ENCODE measurements at regions not wholly inside any gene's neighbourhood (a gene's known extent, or its start where the extent isn't known, plus 50 kb on each side); places are given as distances from the start of the nearest gene placed in this dataset.

DNA sequence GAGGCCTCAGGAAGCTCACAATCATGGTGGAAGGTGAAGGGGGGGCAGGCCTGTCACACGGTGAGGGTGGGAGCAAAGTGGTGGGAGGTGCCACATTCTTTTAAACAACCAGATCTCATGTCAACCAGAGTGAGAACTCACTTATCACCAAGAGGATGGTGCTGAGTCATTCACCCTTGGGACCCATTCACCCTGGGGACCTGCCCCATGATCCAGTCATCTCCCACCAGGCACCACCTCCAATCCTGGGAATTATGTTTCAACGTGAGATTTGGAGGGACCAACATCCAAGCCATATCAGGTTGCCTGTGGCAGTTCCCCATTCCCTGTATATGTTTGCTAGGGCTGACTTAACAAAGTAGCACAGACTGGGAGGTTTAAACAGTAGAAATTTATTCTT lies 318.4 kb upstream of the CLNK start:
- no peak overlapping the region for H3K4me3 ChIP-seq (ENCODE audit: low read depth in 1 of 2, low read length in 2 of 2)
- H3K36me3 ChIP-seq (ENCODE audit: insufficient read depth, low read length) = no peaks in the 10 kb centered on the region
- no peaks in the 10 kb centered on the region for H3K79me2 ChIP-seq (ENCODE audit: insufficient read depth, low read length)
- H2AFZ ChIP-seq (ENCODE audit: low read depth, low read length) = no peak overlapping the region
- no peak overlapping the region for H3K4me2 ChIP-seq (ENCODE audit: insufficient read depth, low read length)
- H3K27ac ChIP-seq (ENCODE audit: low read length) = no peak overlapping the region
- H3K27me3 ChIP-seq (ENCODE audit: insufficient read depth, low read length, poor library complexity) = no peaks in the 10 kb centered on the region
- no peaks in the 10 kb centered on the region for H4K20me1 ChIP-seq (ENCODE audit: insufficient read depth, low read length)
- ATAC-seq (ENCODE audit: insufficient read depth, low read depth) = no peak
- DNase-seq = no peak
- H3K9ac ChIP-seq (ENCODE audit: low read depth, low read length) = no peak overlapping the region
- H3K9me3 ChIP-seq (ENCODE audit: insufficient read depth, low read length, severe bottlenecking) = no peaks in the 10 kb centered on the region
- no peak for TF ChIP-seq EZH2 (IDR thresholded peaks at IDR 0.05; ENCODE audit: borderline replicate concordance, low read depth, low read length, severe bottlenecking)
- TF ChIP-seq, protein P1, sequence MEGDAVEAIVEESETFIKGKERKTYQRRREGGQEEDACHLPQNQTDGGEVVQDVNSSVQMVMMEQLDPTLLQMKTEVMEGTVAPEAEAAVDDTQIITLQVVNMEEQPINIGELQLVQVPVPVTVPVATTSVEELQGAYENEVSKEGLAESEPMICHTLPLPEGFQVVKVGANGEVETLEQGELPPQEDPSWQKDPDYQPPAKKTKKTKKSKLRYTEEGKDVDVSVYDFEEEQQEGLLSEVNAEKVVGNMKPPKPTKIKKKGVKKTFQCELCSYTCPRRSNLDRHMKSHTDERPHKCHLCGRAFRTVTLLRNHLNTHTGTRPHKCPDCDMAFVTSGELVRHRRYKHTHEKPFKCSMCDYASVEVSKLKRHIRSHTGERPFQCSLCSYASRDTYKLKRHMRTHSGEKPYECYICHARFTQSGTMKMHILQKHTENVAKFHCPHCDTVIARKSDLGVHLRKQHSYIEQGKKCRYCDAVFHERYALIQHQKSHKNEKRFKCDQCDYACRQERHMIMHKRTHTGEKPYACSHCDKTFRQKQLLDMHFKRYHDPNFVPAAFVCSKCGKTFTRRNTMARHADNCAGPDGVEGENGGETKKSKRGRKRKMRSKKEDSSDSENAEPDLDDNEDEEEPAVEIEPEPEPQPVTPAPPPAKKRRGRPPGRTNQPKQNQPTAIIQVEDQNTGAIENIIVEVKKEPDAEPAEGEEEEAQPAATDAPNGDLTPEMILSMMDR (IDR thresholded peaks at IDR 0.05; ENCODE audit: borderline replicate concordance, extremely low read depth, low read length, poor library complexity, severe bottlenecking) = no peak
- no peaks in the 10 kb centered on the region for H3K4me1 ChIP-seq (ENCODE audit: insufficient read depth, low read length)

- Histone ChIP-seq H3K36me3 (ENCODE audit: insufficient read depth, low read length) (no peaks in the 10 kb centered on the region), H3K4me2 (ENCODE audit: insufficient read depth, low read length) (no peak overlapping the region), H3K27ac (ENCODE audit: low read length) (no peak overlapping the region), H3K4me3 (ENCODE audit: low read depth in 1 of 2, low read length in 2 of 2) (no peak overlapping the region), H3K27me3 (ENCODE audit: insufficient read depth, low read length, poor library complexity) (no peaks in the 10 kb centered on the region), H2AFZ (ENCODE audit: low read depth, low read length) (no peak overlapping the region), H4K20me1 (ENCODE audit: insufficient read depth, low read length) (no peaks in the 10 kb centered on the region), H3K9ac (ENCODE audit: low read depth, low read length) (no peak overlapping the region), H3K9me3 (ENCODE audit: insufficient read depth, low read length, severe bottlenecking) (no peaks in the 10 kb centered on the region), H3K79me2 (ENCODE audit: insufficient read depth, low read length) (no peaks in the 10 kb centered on the region), H3K4me1 (ENCODE audit: insufficient read depth, low read length) (no peaks in the 10 kb centered on the region)
- no peak for ATAC-seq (ENCODE audit: insufficient read depth, low read depth)
- TF ChIP-seq EZH2 (IDR thresholded peaks at IDR 0.05; ENCODE audit: borderline replicate concordance, low read depth, low read length, severe bottlenecking) = no peak
- TF ChIP-seq, protein P1 (IDR thresholded peaks at IDR 0.05; ENCODE audit: borderline replicate concordance, extremely low read depth, low read length, poor library complexity, severe bottlenecking) = no peak
- no peak for DNase-seq
These were observed 314.3 kb upstream of the CLNK start for GRCh38 chr4:10998846-10999245.

- no peak for ATAC-seq (ENCODE audit: insufficient read depth, low read depth)
- H3K36me3 ChIP-seq (ENCODE audit: insufficient read depth, low read length) = no peaks in the 10 kb centered on the region
- TF ChIP-seq EZH2 (IDR thresholded peaks at IDR 0.05; ENCODE audit: borderline replicate concordance, low read depth, low read length, severe bottlenecking) = no peak
- TF ChIP-seq, protein P1 (IDR thresholded peaks at IDR 0.05; ENCODE audit: borderline replicate concordance, extremely low read depth, low read length, poor library complexity, severe bottlenecking) = no peak
These were observed 300.2 kb upstream of the CLNK start for GRCh38 chr4:10984815-10985214.

More at GRCh38 chr4:10984815-10985214, 300.2 kb upstream of the CLNK start:
- H3K4me3 ChIP-seq (ENCODE audit: low read depth in 1 of 2, low read length in 2 of 2) = no peak overlapping the region
- H4K20me1 ChIP-seq (ENCODE audit: insufficient read depth, low read length) = no peaks in the 10 kb centered on the region
- no peaks in the 10 kb centered on the region for H3K27me3 ChIP-seq (ENCODE audit: insufficient read depth, low read length, poor library complexity)
- H3K79me2 ChIP-seq (ENCODE audit: insufficient read depth, low read length) = no peaks in the 10 kb centered on the region
- no peak overlapping the region for H3K27ac ChIP-seq (ENCODE audit: low read length)
- DNase-seq = no peak
- no peak overlapping the region for H3K9ac ChIP-seq (ENCODE audit: low read depth, low read length)
- H3K4me2 ChIP-seq (ENCODE audit: insufficient read depth, low read length) = no peak overlapping the region
- no peaks in the 10 kb centered on the region for H3K9me3 ChIP-seq (ENCODE audit: insufficient read depth, low read length, severe bottlenecking)
- H3K4me1 ChIP-seq (ENCODE audit: insufficient read depth, low read length) = no peaks in the 10 kb centered on the region
- H2AFZ ChIP-seq (ENCODE audit: low read depth, low read length) = no peak overlapping the region

Measured in DND-41 (cell line).